Astrocyte (in vitro differentiated cells and primary cell): ENCODE measurements at regions not wholly inside any gene's neighbourhood (a gene's known extent, or its start where the extent isn't known, plus 50 kb on each side); places are given as distances from the start of the nearest gene placed in this dataset.

ENCODE experiments used
- CTCF ChIP-seq: IDR thresholded peaks from 2 replicates; pipeline ENCODE4 v1.5.1; 2011; ENCODE audit warnings: low read depth, mild to moderate bottlenecking, inconsistent platforms, low read length, moderate library complexity; ENCODE audit not compliant: insufficient read depth
- EZH2 ChIP-seq: IDR thresholded peaks from 2 replicates; pipeline ENCODE4 v1.6.1; 2012; ENCODE audit warnings: mild to moderate bottlenecking, low read length, inconsistent platforms; ENCODE audit not compliant: insufficient read depth

- no peak for TF ChIP-seq CTCF
- no peak for TF ChIP-seq EZH2
These were observed 231.1 kb upstream of the SDK2 start for GRCh38 chr17:73875346-73875745.
